ENCODE measurements at regions not wholly inside any gene's neighbourhood (a gene's known extent, or its start where the extent isn't known, plus 50 kb on each side); places are given as distances from the start of the nearest gene placed in this dataset.

DNA sequence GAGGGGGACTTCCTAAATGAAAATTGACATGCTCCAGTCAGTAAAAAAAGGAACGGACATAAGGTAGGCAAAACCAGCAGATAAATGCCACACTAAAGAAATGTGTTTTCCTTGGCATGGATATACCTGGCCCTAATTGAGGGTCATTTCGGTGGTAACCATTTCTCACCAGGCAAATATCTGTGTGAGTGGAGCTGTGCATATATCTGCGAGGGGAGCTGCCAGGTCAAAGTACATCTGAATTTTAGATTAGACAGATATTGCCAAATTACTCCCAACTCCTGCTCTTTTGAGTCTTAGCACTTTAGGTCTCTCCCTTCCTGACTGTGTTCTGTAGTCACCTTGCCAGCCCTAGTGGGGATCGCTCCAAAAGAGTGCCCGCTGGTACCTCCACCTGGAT is 204.2 kb downstream of the SH3BP4 start:
- ATAC-seq (ENCODE audit: low read depth) (no peak), DNase-seq (ENCODE audit: low spot score) (no peak)
- no peaks in the 10 kb centered on the region for H3K27me3 ChIP-seq (ENCODE audit: insufficient read depth, poor library complexity, severe bottlenecking)
- H3K4me1 ChIP-seq (ENCODE audit: insufficient read depth, poor library complexity, severe bottlenecking), result no peaks in the 10 kb centered on the region
- H3K4me3 ChIP-seq (ENCODE audit: severe bottlenecking), result no peak overlapping the region
- TF ChIP-seq, protein P1, sequence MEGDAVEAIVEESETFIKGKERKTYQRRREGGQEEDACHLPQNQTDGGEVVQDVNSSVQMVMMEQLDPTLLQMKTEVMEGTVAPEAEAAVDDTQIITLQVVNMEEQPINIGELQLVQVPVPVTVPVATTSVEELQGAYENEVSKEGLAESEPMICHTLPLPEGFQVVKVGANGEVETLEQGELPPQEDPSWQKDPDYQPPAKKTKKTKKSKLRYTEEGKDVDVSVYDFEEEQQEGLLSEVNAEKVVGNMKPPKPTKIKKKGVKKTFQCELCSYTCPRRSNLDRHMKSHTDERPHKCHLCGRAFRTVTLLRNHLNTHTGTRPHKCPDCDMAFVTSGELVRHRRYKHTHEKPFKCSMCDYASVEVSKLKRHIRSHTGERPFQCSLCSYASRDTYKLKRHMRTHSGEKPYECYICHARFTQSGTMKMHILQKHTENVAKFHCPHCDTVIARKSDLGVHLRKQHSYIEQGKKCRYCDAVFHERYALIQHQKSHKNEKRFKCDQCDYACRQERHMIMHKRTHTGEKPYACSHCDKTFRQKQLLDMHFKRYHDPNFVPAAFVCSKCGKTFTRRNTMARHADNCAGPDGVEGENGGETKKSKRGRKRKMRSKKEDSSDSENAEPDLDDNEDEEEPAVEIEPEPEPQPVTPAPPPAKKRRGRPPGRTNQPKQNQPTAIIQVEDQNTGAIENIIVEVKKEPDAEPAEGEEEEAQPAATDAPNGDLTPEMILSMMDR (IDR thresholded peaks at IDR 0.05; ENCODE audit: poor library complexity, severe bottlenecking), result no peak
- no peaks in the 10 kb centered on the region for H3K36me3 ChIP-seq (ENCODE audit: low read depth)
- H3K9me3 ChIP-seq (ENCODE audit: severe bottlenecking), result no peaks in the 10 kb centered on the region
- no peak overlapping the region for H3K27ac ChIP-seq (ENCODE audit: poor library complexity, severe bottlenecking)

DNA sequence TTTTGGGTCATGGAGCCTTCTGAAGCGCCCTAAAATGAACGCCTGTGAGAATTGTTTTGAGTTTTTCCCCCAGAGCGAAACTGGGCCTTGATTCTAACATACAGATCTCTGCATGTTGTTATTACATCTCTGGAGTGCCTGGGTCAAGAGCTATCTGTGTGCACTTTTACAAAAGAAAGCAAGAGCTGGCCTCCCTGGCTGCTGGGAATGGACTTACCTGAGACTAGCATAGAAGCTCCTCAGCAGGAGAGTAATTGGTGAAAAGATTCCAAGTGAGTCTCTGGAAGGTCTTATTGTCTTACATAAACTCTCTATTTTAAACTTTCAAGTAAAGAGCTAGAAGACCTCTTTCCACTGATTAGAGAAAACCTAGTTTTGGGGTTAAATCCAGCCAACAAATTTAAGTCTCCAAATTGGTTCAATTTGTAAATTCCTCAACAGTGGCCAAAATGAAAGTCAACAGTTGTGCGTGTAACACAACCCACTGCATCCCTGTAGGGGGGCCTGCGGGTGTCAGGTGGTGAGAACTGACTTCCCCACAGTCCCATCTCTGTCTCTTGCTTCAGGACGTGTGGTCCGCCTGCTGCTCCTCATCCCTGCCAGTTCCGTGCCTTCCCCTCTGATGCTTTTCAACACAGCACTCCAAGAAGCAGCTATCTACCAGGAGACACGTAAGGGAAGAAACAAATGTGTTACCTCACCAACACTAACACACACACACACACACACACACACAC is 206.1 kb downstream of the SH3BP4 start:
- ATAC-seq (ENCODE audit: low read depth), result no peak
- Histone ChIP-seq H3K36me3 (ENCODE audit: low read depth) (no peaks in the 10 kb centered on the region), H3K4me1 (ENCODE audit: insufficient read depth, poor library complexity, severe bottlenecking) (no peaks in the 10 kb centered on the region)

DNA sequence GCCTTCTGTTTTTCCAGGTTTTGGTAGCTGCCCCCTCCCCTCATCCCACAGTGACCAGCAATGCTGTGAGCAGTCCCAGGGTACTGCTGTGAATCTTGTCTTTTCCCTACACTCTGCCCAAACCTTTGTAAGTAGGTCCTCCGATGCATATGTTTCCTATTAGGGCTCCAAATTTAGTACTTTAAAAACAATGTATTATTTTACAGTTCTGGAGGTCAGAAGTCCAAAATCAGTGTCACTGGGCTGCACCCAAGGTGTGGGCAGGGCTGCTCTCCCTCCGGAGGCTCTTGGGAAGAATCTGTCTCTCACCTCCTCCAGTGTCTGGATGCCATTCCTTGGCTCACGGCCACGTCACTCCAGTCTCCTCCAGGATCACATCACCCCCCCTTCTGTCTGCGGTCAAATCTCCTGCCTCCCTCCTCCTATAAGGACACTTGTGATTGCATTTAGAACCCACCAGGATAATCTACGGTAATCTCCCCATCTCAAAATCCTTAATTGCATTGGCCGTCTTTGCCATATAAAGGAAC is 208.5 kb downstream of the SH3BP4 start:
- Histone ChIP-seq H3K4me1 (ENCODE audit: insufficient read depth, poor library complexity, severe bottlenecking) (no peaks in the 10 kb centered on the region), H3K4me3 (ENCODE audit: severe bottlenecking) (no peak overlapping the region), H3K9me3 (ENCODE audit: severe bottlenecking) (no peaks in the 10 kb centered on the region), H3K27ac (ENCODE audit: poor library complexity, severe bottlenecking) (no peak overlapping the region), H3K27me3 (ENCODE audit: insufficient read depth, poor library complexity, severe bottlenecking) (no peaks in the 10 kb centered on the region), H3K36me3 (ENCODE audit: low read depth) (no peaks in the 10 kb centered on the region)
- TF ChIP-seq, protein P1 (IDR thresholded peaks at IDR 0.05; ENCODE audit: poor library complexity, severe bottlenecking), result no peak
- DNase-seq (ENCODE audit: low spot score) (no peak), ATAC-seq (ENCODE audit: low read depth) (no peak)

More for the DNA sequence above, 206.1 kb downstream of the SH3BP4 start:
- Histone ChIP-seq H3K27ac (ENCODE audit: poor library complexity, severe bottlenecking) (no peak overlapping the region), H3K9me3 (ENCODE audit: severe bottlenecking) (no peaks in the 10 kb centered on the region), H3K27me3 (ENCODE audit: insufficient read depth, poor library complexity, severe bottlenecking) (no peaks in the 10 kb centered on the region), H3K4me3 (ENCODE audit: severe bottlenecking) (no peak overlapping the region)
- no peak for DNase-seq (ENCODE audit: low spot score)
- TF ChIP-seq, protein P1 (IDR thresholded peaks at IDR 0.05; ENCODE audit: poor library complexity, severe bottlenecking), result no peak

DNA sequence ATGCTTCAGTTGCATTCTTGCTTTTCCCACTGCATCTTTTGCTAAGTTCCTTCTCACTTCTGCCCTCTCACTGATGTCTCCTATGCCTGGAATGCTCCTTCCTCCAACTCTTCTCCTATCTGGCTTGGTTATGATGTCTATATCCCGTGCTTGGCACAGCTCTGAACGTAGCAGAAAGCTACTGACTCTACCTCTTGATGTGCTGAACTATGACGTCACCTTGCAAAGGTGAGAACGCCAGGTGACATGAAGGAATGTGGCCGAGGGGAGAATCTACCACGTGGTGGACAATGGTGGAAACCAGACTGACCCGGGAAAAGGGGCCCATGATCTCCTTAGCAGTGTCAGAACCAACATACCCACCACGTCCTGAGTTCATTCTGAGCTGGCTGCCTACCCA is 209.7 kb downstream of the SH3BP4 start:
- Histone ChIP-seq H3K4me1 (ENCODE audit: insufficient read depth, poor library complexity, severe bottlenecking) (no peaks in the 10 kb centered on the region), H3K9me3 (ENCODE audit: severe bottlenecking) (no peaks in the 10 kb centered on the region), H3K27me3 (ENCODE audit: insufficient read depth, poor library complexity, severe bottlenecking) (no peaks in the 10 kb centered on the region), H3K36me3 (ENCODE audit: low read depth) (no peaks in the 10 kb centered on the region), H3K27ac (ENCODE audit: poor library complexity, severe bottlenecking) (no peak overlapping the region), H3K4me3 (ENCODE audit: severe bottlenecking) (no peak overlapping the region)
- DNase-seq (ENCODE audit: low spot score), result no peak
- no peak for ATAC-seq (ENCODE audit: low read depth)
- TF ChIP-seq, protein P1 (IDR thresholded peaks at IDR 0.05; ENCODE audit: poor library complexity, severe bottlenecking), result no peak
